ENCODE measurements at regions not wholly inside any gene's neighbourhood (a gene's known extent, or its start where the extent isn't known, plus 50 kb on each side); places are given as distances from the start of the nearest gene placed in this dataset.

GRCh38 chr13:68697551-68697950, 1410.1 kb upstream of the ATXN8OS start:
- Histone ChIP-seq H3K27ac (no peak overlapping the region), H3K4me3 (no peak overlapping the region), H3K9me3 (peaks cover 0 to 13% (median 0%) of the 10 kb centered on the region in 8 donors), H3K4me1 (no peaks in the 10 kb centered on the region), H3K27me3 (replicated peaks in 1 of 7) (no peaks in the 10 kb centered on the region), H3K36me3 (no peaks in the 10 kb centered on the region)
- no peak for DNase-seq
- TF ChIP-seq CTCF (IDR thresholded peaks at IDR 0.05 in 8 of 11, conservative IDR thresholded peaks at IDR 0.05 in 3 of 11) (no peak), POLR2A (IDR thresholded peaks at IDR 0.05) (no peak), POLR2AphosphoS5 (IDR thresholded peaks at IDR 0.05) (no peak)
- 10 to 29% (median 13%) methylated on average over 3 of the region's 3 CpGs for WGBS, 5 donors
- intact Hi-C loops (cut with DNase I; ENCODE audit: low total_unique reads), result no loop called here

GRCh38 chr13:68696907-68697306, 1410.7 kb upstream of the ATXN8OS start:
- Histone ChIP-seq H3K9me3 (peaks cover 0 to 8% (median 0%) of the 10 kb centered on the region in 8 donors), H3K27ac (no peak overlapping the region), H3K4me3 (no peak overlapping the region), H3K4me1 (no peaks in the 10 kb centered on the region), H3K27me3 (replicated peaks in 1 of 7) (no peaks in the 10 kb centered on the region), H3K36me3 (no peaks in the 10 kb centered on the region)
- TF ChIP-seq POLR2A (IDR thresholded peaks at IDR 0.05) (no peak), CTCF (IDR thresholded peaks at IDR 0.05 in 8 of 11, conservative IDR thresholded peaks at IDR 0.05 in 3 of 11) (no peak), POLR2AphosphoS5 (IDR thresholded peaks at IDR 0.05) (no peak)
- 69 to 93% (median 92%) methylated on average over 2 of the region's 2 CpGs for WGBS, 5 donors
- intact Hi-C loops (cut with DNase I; ENCODE audit: low total_unique reads), result no loop called here
- no peak for DNase-seq

GRCh38 chr13:68692049-68692448, 1415.6 kb upstream of the ATXN8OS start:
- DNase-seq, result no peak
- intact Hi-C loops (cut with DNase I; ENCODE audit: low total_unique reads), result no loop called here
- Histone ChIP-seq H3K27ac (no peak overlapping the region), H3K4me3 (no peak overlapping the region), H3K27me3 (replicated peaks in 1 of 7) (no peaks in the 10 kb centered on the region), H3K4me1 (no peaks in the 10 kb centered on the region), H3K36me3 (no peaks in the 10 kb centered on the region), H3K9me3 (no peaks in the 10 kb centered on the region)
- TF ChIP-seq CTCF (IDR thresholded peaks at IDR 0.05 in 8 of 11, conservative IDR thresholded peaks at IDR 0.05 in 3 of 11), result no peak
- TF ChIP-seq POLR2A (IDR thresholded peaks at IDR 0.05), result no peak
- TF ChIP-seq POLR2AphosphoS5 (IDR thresholded peaks at IDR 0.05), result no peak
- WGBS, 5 donors, result 89 to 95% (median 90%) methylated on average over 1 of the region's 1 CpG

GRCh38 chr13:68690567-68690966, 1417.1 kb upstream of the ATXN8OS start:
- Histone ChIP-seq H3K4me3 (no peak overlapping the region), H3K27ac (no peak overlapping the region), H3K36me3 (no peaks in the 10 kb centered on the region), H3K9me3 (no peaks in the 10 kb centered on the region), H3K27me3 (replicated peaks in 1 of 7) (no peaks in the 10 kb centered on the region), H3K4me1 (no peaks in the 10 kb centered on the region)
- DNase-seq, result no peak
- TF ChIP-seq POLR2AphosphoS5 (IDR thresholded peaks at IDR 0.05) (no peak), CTCF (IDR thresholded peaks at IDR 0.05 in 8 of 11, conservative IDR thresholded peaks at IDR 0.05 in 3 of 11) (no peak), POLR2A (IDR thresholded peaks at IDR 0.05) (no peak)
- 47 to 61% (median 60%) methylated on average over 2 of the region's 2 CpGs for WGBS, 5 donors
- intact Hi-C loops (cut with DNase I; ENCODE audit: low total_unique reads), result no loop called here

Measured in spleen (tissue), 11 donors.